ENCODE measurements at regions not wholly inside any gene's neighbourhood (a gene's known extent, or its start where the extent isn't known, plus 50 kb on each side); places are given as distances from the start of the nearest gene placed in this dataset.

DNA sequence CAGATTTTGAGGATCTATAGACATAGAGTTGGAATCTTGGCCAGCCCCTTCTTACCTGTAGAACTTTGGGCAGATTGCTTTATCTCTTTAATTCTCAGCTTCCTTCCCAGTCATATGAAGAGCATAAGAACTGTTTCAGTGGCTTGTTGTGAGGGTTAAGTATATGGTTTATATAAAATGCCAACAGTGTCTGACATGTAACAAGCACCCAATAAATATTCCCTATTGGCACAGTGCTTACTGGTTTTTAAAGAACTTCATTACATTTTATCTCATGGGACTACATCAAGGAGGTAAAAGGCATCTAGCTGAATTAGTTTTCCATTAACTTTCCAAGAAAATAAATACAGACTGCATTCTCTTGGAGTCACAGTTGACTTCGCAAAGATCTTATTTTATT is 106.7 kb upstream of the LIMCH1 start:
- H3K36me3 ChIP-seq (ENCODE audit: control insufficient read depth in 2 of 4, insufficient read depth in 4 of 4, low read length in 3 of 4): no peaks in the 10 kb centered on the region
- no peaks in the 10 kb centered on the region for H3K79me1 ChIP-seq (ENCODE audit: low read depth, low read length)
- no peak overlapping the region for H4K5ac ChIP-seq (ENCODE audit: insufficient read length, low read depth, low read length)
- H3K23me2 ChIP-seq (ENCODE audit: low read depth, low read length): no peaks in the 10 kb centered on the region; the same call in 1 of the 2 replicates
- FAIRE-seq (no peak), DNase-seq (ENCODE audit: low read depth in 1 of 2, low spot score in 2 of 2) (no peak)
- WGBS, 2 experiments (ENCODE audit: extremely low coverage in 1 of 2, insufficient coverage in 1 of 2, insufficient read length in 1 of 2, insufficient replicate concordance in 2 of 2, low coverage in 1 of 2, low lambda C conversion rate in 2 of 2, missing lambda C conversion rate in 1 of 2): 94% methylated on average over 1 of the region's 1 CpG; no CpG with 5 or more reads in 1 of the 2 experiments
- POLR2A ChIA-PET (ENCODE audit: partially characterized antibody): interaction anchor here (1.1 kb wide), 1 partner anchor 66 kb away, joined by 3 read pairs; no protein-coding TSS in a partner anchor
- no peak overlapping the region for H3K23ac ChIP-seq (ENCODE audit: insufficient read length)
- H3K4me2 ChIP-seq (ENCODE audit: insufficient read depth in 1 of 2, low read depth in 2 of 2, low read length in 2 of 2): no peak overlapping the region
- no peak overlapping the region for H3K27ac ChIP-seq (ENCODE audit: low read depth, low read length)
- no peak overlapping the region for H4K91ac ChIP-seq (replicated peaks; ENCODE audit: insufficient read length, low read length)
- H2BK120ac ChIP-seq (replicated peaks; ENCODE audit: low read depth, low read length): no peak overlapping the region
- H2AFZ ChIP-seq (ENCODE audit: low read length): no peak overlapping the region
- H3K79me2 ChIP-seq (ENCODE audit: control insufficient read depth in 1 of 2, insufficient read depth in 2 of 2, low read length in 2 of 2): no peaks in the 10 kb centered on the region
- H3K14ac ChIP-seq (ENCODE audit: insufficient read length): no peak overlapping the region
- H4K20me1 ChIP-seq (replicated peaks in 1 of 2; ENCODE audit: control insufficient read depth in 1 of 2, insufficient read depth in 2 of 2, low read length in 2 of 2): no peaks in the 10 kb centered on the region
- H3K9me3 ChIP-seq (ENCODE audit: insufficient read depth in 2 of 2, low read depth in 1 of 2, low read length in 1 of 2): no peaks in the 10 kb centered on the region
- H2BK12ac ChIP-seq (ENCODE audit: low read depth, low read length): no peak overlapping the region
- no peak overlapping the region for H3K9ac ChIP-seq (replicated peaks in 1 of 4; ENCODE audit: extremely low read depth in 1 of 4, low read depth in 3 of 4, low read length in 3 of 4)
- no peak overlapping the region for H3K56ac ChIP-seq (replicated peaks; ENCODE audit: insufficient read length, low read depth, low read length)
- no peak overlapping the region for H4K8ac ChIP-seq (ENCODE audit: extremely low read depth, insufficient read depth, low read length)
- no peak overlapping the region for H3K18ac ChIP-seq (ENCODE audit: extremely low read depth, low read length)
- H3K4ac ChIP-seq (replicated peaks; ENCODE audit: insufficient read length, low read depth, low read length): no peak overlapping the region
- no peak overlapping the region for H2BK5ac ChIP-seq (ENCODE audit: low read depth, low read length)
- no peaks in the 10 kb centered on the region for H3K27me3 ChIP-seq (replicated peaks in 1 of 4; ENCODE audit: control insufficient read depth in 3 of 4, extremely low read depth in 1 of 4, insufficient read depth in 3 of 4, low read length in 3 of 4)
- CTCF ChIA-PET (ENCODE audit: partially characterized antibody): interaction anchor here (1.0 to 2.8 kb wide), 3 partner anchors 15 to 213 kb away, joined by 3 to 7 read pairs (median 3); no protein-coding TSS in a partner anchor
- no peak overlapping the region for H3K4me3 ChIP-seq (ENCODE audit: extremely low read depth in 1 of 4, insufficient read depth in 2 of 4, low read depth in 3 of 4, low read length in 4 of 4)
- peaks cover 2 to 24% (median 10%) of the 10 kb centered on the region in 4 experiments for H3K4me1 ChIP-seq (replicated peaks in 1 of 4; ENCODE audit: control insufficient read depth in 3 of 4, insufficient read depth in 4 of 4, low read length in 3 of 4)
- H2BK20ac ChIP-seq (ENCODE audit: low read length): no peak overlapping the region
- H2AK5ac ChIP-seq (ENCODE audit: low read depth, low read length): no peak overlapping the region
- H2BK15ac ChIP-seq (ENCODE audit: low read length): no peak overlapping the region
- TF ChIP-seq RFX5 (IDR thresholded peaks at IDR 0.05; ENCODE audit: borderline replicate concordance, low read depth, low read length) (no peak), GTF2F1 (IDR thresholded peaks at IDR 0.05; ENCODE audit: borderline replicate concordance, low read depth, low read length) (no peak), POLR2AphosphoS5 (IDR thresholded peaks at IDR 0.05; ENCODE audit: low read depth, low read length) (no peak), RNF2 (IDR thresholded peaks at IDR 0.05; ENCODE audit: borderline replicate concordance, low read depth, low read length, missing control alignments, poor library complexity, severe bottlenecking) (no peak), TEAD4 (IDR thresholded peaks at IDR 0.05; ENCODE audit: low read depth, low read length) (no peak)
